Kidney epithelial cell (primary cell): ENCODE measurements at regions not wholly inside any gene's neighbourhood (a gene's known extent, or its start where the extent isn't known, plus 50 kb on each side); places are given as distances from the start of the nearest gene placed in this dataset.

Experiments
- DNase-seq: peaks from one replicate; pipeline ENCODE4 v3.0.0-alpha.2; 2010; ENCODE audit warnings: low read depth
- H3K27me3 ChIP-seq: 2 replicates; pipeline ENCODE4 v1.6.0; 2011; ENCODE audit warnings: low read length; ENCODE audit not compliant: control insufficient read depth, insufficient read depth
- H3K36me3 ChIP-seq: 2 replicates; pipeline ENCODE4 v1.5.1; 2011; ENCODE audit warnings: low read length; ENCODE audit not compliant: control insufficient read depth, insufficient read depth
- H3K4me3 ChIP-seq: 2 replicates; pipeline ENCODE4 v1.5.1; 2011; ENCODE audit warnings: low read depth, mild to moderate bottlenecking, control low read depth, low read length
- CTCF ChIP-seq: IDR thresholded peaks from 2 replicates; pipeline ENCODE4 v1.5.1; 2011; ENCODE audit warnings: mild to moderate bottlenecking, moderate library complexity, low read length, control low read depth, inconsistent platforms; ENCODE audit not compliant: insufficient read depth, poor library complexity, severe bottlenecking

GRCh38 chr6:18555750-18556149 is 168.6 kb downstream of the RNF144B start:
- DNase-seq = no peak
- H3K27me3 ChIP-seq = no peaks in the 10 kb centered on the region
- no peak overlapping the region for H3K4me3 ChIP-seq
- H3K36me3 ChIP-seq = no peaks in the 10 kb centered on the region
- TF ChIP-seq CTCF = no peak

GRCh38 chr6:18561037-18561750 is 174.0 kb downstream of the RNF144B start:
- no peaks in the 10 kb centered on the region for H3K36me3 ChIP-seq
- TF ChIP-seq CTCF = no peak
- no peak overlapping the region for H3K4me3 ChIP-seq
- no peaks in the 10 kb centered on the region for H3K27me3 ChIP-seq
- no peak for DNase-seq

DNA sequence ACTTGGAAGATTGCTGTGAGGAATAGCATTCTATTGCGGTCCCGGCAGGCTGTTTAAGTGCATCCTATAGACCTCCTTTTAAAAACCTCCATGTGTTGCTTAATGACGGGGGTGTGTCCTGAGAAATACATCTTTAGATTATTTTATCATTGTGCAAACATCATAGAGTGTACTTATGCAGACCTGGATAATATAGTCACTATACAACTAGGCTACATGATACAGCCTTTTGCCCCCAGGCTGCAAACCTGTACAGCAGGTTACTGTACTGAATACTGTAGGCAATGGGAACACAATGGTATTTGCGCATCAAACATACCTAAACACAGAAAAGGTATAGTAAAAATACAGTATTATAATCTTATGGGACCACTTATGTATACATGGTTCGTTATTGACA is 175.6 kb downstream of the RNF144B start:
- Histone ChIP-seq H3K36me3 (no peaks in the 10 kb centered on the region), H3K27me3 (no peaks in the 10 kb centered on the region), H3K4me3 (no peak overlapping the region)
- TF ChIP-seq CTCF = no peak
- DNase-seq = no peak

GRCh38 chr6:18564775-18565174 is 177.6 kb downstream of the RNF144B start:
- H3K4me3 ChIP-seq = no peak overlapping the region
- H3K27me3 ChIP-seq = no peaks in the 10 kb centered on the region
- no peaks in the 10 kb centered on the region for H3K36me3 ChIP-seq
- no peak for TF ChIP-seq CTCF
- DNase-seq = no peak

DNA sequence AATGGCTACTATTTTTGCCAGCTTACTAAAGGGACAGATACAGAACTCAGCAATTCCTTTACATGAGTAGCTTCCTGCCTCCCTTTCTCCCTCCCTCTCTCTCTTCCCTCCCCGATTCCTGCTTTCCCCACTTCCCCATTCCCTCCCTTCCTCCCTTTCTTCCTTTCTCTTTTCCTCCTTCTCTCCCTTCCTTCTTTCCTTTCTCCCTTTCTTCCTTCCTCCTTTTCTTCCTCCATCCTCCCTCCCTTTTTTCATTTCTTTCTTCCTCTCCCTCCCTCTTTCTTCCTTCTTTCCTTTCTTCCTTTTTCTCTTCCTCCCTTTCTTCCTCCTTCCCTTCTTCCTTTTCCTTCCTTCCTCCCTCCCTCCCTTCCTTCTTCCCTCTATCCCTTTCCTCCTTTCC is 178.1 kb downstream of the RNF144B start:
- DNase-seq = no peak

More for the DNA sequence above, 178.1 kb downstream of the RNF144B start:
- Histone ChIP-seq H3K27me3 (no peaks in the 10 kb centered on the region), H3K36me3 (no peaks in the 10 kb centered on the region), H3K4me3 (no peak overlapping the region)
- TF ChIP-seq CTCF = no peak
